Ovary (tissue), 3 donors: ENCODE measurements at regions not wholly inside any gene's neighbourhood (a gene's known extent, or its start where the extent isn't known, plus 50 kb on each side); places are given as distances from the start of the nearest gene placed in this dataset.

Experiments
- EP300 ChIP-seq: sonication (generic); formaldehyde crosslinking; IDR thresholded peaks from one replicate; pipeline ENCODE4 v1.6.1; 2017; ENCODE audit warnings: antibody characterized with exemption
- TF ChIP-seq, protein P1 (sequence below), 3 donors: fragments of 450-650 bp in 2 of 3; fragments of 200-600 bp in 1 of 3; IDR thresholded peaks; one replicate each; pipeline versions ENCODE4 v1.5.1 to v1.8.0; 2016 to 2022; ENCODE audit warnings: antibody characterized with exemption in 3 of 3, mild to moderate bottlenecking in 1 of 3
- donor health status: DM: no; HTN: no; CAD: no.

DNA sequence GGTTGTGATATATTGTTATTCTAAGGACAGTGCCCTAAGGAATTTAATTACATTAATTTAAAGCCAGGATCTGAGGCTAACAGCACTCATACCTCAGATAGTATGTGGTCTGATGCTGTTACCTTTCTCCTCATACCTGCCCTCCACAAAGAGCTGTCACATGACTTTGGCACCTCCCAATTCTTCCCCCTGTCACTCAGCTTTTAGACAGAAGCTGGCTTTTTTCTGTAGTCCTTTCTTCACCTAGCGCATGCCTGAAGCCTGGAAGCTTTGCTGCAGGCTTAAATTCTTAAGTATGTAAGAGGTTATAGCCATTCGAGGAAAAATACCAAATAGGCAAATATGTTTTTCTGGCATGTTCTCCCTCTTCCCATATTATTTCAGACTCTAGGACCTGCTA, 61.0 kb upstream of the ADAMTS19 start:
- TF ChIP-seq, protein P1, sequence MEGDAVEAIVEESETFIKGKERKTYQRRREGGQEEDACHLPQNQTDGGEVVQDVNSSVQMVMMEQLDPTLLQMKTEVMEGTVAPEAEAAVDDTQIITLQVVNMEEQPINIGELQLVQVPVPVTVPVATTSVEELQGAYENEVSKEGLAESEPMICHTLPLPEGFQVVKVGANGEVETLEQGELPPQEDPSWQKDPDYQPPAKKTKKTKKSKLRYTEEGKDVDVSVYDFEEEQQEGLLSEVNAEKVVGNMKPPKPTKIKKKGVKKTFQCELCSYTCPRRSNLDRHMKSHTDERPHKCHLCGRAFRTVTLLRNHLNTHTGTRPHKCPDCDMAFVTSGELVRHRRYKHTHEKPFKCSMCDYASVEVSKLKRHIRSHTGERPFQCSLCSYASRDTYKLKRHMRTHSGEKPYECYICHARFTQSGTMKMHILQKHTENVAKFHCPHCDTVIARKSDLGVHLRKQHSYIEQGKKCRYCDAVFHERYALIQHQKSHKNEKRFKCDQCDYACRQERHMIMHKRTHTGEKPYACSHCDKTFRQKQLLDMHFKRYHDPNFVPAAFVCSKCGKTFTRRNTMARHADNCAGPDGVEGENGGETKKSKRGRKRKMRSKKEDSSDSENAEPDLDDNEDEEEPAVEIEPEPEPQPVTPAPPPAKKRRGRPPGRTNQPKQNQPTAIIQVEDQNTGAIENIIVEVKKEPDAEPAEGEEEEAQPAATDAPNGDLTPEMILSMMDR (IDR thresholded peaks at IDR 0.05), result no peak
- no peak for TF ChIP-seq EP300
